BE2C (cell line): ENCODE measurements at regions not wholly inside any gene's neighbourhood (a gene's known extent, or its start where the extent isn't known, plus 50 kb on each side); places are given as distances from the start of the nearest gene placed in this dataset.
"Not testable (repeated sequence)": the region's sequence is repeated elsewhere in the genome, so short reads cannot be mapped to it uniquely, and the experiment has no call there.

Source experiments
- DNase-seq: peaks from one replicate; pipeline ENCODE4 v3.0.0-alpha.2; 2020
- H3K27me3 ChIP-seq: fragments of 250-450 bp; sonication (Bioruptor Pico); 2 replicates; pipeline ENCODE4 v1.5.1; 2020; ENCODE audit warnings: mild to moderate bottlenecking
- H3K36me3 ChIP-seq: fragments of 250-450 bp; sonication (Bioruptor Pico); 2 replicates; pipeline ENCODE4 v1.5.1; 2020; ENCODE audit warnings: mild to moderate bottlenecking
- H3K4me1 ChIP-seq: fragments of 250-450 bp; sonication (Bioruptor Pico); 2 replicates; pipeline ENCODE4 v1.5.1; 2020
- H3K4me3 ChIP-seq: 2 replicates; pipeline ENCODE4 v1.5.1; 2011; ENCODE audit warnings: low read depth, low read length
- H3K9me3 ChIP-seq: fragments of 250-450 bp; sonication (Bioruptor Pico); 2 replicates; pipeline ENCODE4 v1.5.1; 2020
- TF ChIP-seq, protein P1 (sequence below): IDR thresholded peaks from 2 replicates; pipeline ENCODE4 v1.5.1; 2012; ENCODE audit warnings: mild to moderate bottlenecking, low read depth, low read length

DNA sequence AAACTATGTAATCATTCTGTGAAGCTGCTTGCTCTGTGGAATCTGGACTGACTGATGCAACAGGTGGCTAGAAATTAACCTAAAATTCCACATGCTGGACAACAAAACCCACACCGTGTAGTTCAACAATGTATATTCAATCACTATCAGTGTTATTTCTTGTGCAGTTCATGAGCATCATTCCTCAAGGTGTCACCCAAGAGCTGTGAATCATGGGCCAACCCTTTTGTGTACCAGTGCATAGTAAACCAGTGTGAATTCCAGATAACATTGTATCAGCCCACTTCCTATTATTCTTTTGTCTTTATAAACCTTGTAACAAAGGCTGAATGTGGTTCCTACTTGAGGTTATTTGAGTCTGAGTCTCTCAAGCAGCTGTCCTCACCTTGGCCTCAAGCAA lies 905.2 kb upstream of the ZNF722 start:
- TF ChIP-seq, protein P1, sequence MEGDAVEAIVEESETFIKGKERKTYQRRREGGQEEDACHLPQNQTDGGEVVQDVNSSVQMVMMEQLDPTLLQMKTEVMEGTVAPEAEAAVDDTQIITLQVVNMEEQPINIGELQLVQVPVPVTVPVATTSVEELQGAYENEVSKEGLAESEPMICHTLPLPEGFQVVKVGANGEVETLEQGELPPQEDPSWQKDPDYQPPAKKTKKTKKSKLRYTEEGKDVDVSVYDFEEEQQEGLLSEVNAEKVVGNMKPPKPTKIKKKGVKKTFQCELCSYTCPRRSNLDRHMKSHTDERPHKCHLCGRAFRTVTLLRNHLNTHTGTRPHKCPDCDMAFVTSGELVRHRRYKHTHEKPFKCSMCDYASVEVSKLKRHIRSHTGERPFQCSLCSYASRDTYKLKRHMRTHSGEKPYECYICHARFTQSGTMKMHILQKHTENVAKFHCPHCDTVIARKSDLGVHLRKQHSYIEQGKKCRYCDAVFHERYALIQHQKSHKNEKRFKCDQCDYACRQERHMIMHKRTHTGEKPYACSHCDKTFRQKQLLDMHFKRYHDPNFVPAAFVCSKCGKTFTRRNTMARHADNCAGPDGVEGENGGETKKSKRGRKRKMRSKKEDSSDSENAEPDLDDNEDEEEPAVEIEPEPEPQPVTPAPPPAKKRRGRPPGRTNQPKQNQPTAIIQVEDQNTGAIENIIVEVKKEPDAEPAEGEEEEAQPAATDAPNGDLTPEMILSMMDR = no peak
- no peaks in the 10 kb centered on the region; the same call in 1 of the 2 replicates for H3K9me3 ChIP-seq
- no peak for DNase-seq
- no peak overlapping the region for H3K4me3 ChIP-seq
- H3K4me1 ChIP-seq = no peaks in the 10 kb centered on the region
- no peaks in the 10 kb centered on the region for H3K36me3 ChIP-seq
- H3K27me3 ChIP-seq = no peaks in the 10 kb centered on the region

DNA sequence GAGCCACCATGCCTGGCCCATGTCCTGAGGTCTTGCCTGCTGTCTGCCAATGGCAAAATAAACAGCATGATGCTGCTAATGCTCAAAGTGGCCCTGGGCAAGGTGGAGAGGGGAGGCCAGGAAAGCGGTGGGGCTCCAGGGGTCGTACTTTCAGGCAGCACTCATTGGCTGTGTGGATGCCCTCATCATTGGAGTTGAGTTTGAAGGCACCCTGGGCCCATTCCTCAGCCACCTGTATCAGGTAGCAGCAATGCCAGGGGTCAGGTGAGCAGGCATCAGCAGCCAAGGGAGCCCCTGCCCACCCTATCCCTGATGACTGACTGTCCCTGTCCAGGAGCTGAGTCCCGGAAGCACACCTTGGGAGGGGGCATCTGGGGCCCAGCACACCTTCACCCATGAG lies 902.5 kb upstream of the ZNF722 start:
- no peak for DNase-seq
- Histone ChIP-seq H3K36me3 (no peaks in the 10 kb centered on the region), H3K4me3 (no peak overlapping the region), H3K27me3 (no peaks in the 10 kb centered on the region), H3K9me3 (no peaks in the 10 kb centered on the region), H3K4me1 (no peaks in the 10 kb centered on the region)
- TF ChIP-seq, protein P1 = no peak

DNA sequence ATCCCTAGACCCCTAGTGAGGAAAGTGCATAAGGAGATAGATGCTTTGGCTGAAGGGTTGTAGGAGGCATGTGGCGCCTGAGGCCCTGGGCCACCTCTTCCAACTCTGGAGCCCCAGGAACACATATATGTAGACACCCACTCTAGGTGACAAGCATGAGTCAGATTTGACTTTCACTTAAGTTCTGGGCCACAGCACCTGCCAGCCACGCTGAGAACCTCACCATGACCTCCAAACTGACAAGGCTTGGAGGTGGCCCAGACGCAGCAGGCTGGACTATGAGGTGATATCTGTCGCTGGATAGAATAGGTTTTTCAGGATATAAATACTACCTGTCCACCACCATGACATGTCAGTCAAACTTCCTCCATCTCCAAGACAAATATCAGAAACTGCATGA lies 894.0 kb upstream of the ZNF722 start:
- no peaks in the 10 kb centered on the region; the same call in none of the 2 replicates for H3K9me3 ChIP-seq
- H3K4me1 ChIP-seq = no peaks in the 10 kb centered on the region
- no peaks in the 10 kb centered on the region for H3K27me3 ChIP-seq
- H3K36me3 ChIP-seq = no peaks in the 10 kb centered on the region
- DNase-seq = no peak
- TF ChIP-seq, protein P1 = no peak
- no peak overlapping the region for H3K4me3 ChIP-seq

DNA sequence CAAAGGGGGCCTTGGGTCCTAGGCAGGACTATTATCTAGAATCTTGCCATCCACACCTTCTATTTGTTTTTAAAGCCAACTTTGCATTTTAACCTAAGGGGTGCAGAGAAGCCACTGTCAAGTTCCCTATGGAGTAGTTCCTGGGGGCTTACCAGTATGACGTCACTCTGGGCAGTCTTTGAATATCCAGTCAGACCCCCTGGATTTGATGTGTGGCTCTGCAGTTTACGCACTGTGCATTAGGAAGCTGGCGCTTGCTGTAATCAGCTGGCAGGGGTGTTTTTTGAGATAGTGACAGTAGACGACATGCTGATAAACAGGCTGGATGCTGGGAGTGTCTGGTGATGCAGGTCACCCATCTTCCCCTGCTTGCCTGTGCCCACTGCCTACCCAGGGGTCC lies 892.7 kb upstream of the ZNF722 start:
- no peak for DNase-seq
- TF ChIP-seq, protein P1 = no peak

DNA sequence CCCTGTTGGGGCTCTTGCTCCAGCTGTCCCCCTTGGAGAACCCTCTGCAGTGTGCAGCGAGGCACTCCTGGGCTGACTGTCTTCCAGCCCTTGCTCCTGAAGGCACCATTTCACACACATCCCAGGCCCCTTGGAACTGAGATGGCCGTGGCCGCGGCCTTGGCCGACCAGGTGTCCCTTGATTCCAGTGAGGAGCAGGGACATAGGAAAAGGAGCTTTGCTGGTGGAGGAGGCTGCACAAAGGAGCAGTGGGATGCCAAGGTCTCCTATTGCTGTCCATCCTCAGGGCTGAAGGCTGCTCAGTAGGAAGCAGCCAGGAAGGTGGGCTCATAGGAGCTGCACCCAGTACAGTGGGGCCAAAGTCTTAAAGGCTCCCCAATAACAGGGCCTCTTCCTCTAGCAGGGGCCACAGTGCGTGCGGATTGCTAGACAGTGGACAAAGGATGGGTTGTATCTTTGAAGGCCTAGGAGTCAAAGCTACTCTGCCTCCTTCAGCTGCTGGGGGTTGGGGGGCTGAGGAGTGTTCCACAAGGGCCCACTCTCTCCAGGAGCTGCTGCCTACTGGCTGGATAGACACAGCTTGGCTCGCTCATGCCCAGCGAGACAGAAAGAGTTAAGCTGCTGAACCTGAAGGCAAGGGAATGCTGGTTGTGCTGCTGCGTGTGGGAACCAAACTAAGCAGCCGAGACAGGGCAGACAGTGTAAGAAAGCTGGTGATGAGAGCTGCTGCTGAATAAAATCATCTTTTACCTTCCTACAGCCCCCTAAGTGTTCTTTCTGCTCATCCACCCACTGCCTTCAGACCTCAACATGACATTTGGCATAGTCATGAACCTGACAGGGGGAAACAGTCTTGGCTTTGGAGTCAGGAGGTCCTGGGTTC lies 891.9 kb upstream of the ZNF722 start:
- TF ChIP-seq, protein P1 = no peak
- no peaks in the 10 kb centered on the region for H3K27me3 ChIP-seq
- no peaks in the 10 kb centered on the region for H3K4me1 ChIP-seq
- H3K36me3 ChIP-seq = no peaks in the 10 kb centered on the region
- DNase-seq = no peak
- H3K9me3 ChIP-seq = no peaks in the 10 kb centered on the region; the same call in none of the 2 replicates
- no peak overlapping the region for H3K4me3 ChIP-seq

More for the DNA sequence above, 892.7 kb upstream of the ZNF722 start:
- no peaks in the 10 kb centered on the region for H3K36me3 ChIP-seq
- H3K4me3 ChIP-seq = no peak overlapping the region
- no peaks in the 10 kb centered on the region for H3K27me3 ChIP-seq
- no peaks in the 10 kb centered on the region; the same call in none of the 2 replicates for H3K9me3 ChIP-seq
- no peaks in the 10 kb centered on the region for H3K4me1 ChIP-seq

DNA sequence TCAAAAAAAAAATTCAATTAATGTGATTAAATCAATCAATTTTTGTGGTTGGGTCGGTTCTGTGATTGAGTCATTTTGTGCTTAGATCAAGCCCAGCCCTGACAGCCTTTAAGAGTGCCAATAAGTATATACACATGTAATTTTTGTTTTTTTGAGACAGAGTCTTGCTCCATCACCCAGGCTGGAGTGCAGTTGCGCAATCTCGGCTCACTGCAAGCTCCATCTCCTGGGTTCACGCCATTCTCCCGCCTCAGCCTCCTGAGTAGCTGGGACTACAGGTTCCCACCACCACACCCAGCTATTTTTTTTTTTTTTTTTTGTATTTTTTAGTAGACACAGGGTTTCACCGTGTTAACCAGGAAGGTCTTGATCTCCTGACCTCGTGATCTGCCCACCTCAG lies 887.1 kb upstream of the ZNF722 start:
- not testable (repeated sequence) for DNase-seq, H3K9me3 ChIP-seq, H3K4me1 ChIP-seq, H3K27me3 ChIP-seq, H3K36me3 ChIP-seq, H3K4me3 ChIP-seq
